ENCODE measurements at regions not wholly inside any gene's neighbourhood (a gene's known extent, or its start where the extent isn't known, plus 50 kb on each side); places are given as distances from the start of the nearest gene placed in this dataset.

DNA sequence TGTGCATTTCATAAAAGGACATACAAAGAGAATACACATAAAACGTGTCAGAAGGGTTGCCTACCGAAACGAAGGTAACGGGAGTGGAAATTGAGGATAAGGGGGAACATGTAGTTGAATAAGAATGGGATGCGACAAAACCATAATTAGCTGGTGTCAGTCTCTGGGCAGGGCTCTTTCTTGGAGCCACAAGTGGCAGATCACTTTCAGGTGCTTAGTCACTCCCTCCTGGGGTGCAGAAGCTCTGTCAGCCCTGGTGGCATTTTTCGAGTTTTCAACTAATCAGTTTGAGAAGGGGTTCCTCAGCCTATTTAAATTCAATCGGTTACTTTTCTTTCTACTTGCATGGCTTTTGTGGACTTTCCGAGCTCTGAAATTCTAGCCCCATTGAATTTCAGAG, 133.9 kb upstream of the IGSF21 start:
- Mint-ChIP-seq H3K36me3 (ENCODE audit: low read depth) (no peaks in the 10 kb centered on the region), H3K27ac (no peak overlapping the region), H3K4me3 (no peak overlapping the region), H3K9me3 (no peaks in the 10 kb centered on the region), H3K4me1 (ENCODE audit: low read depth) (no peaks in the 10 kb centered on the region), H3K27me3 (ENCODE audit: insufficient read depth) (peaks cover 3% of the 10 kb centered on the region)
- DNase-seq (ENCODE audit: low spot score): no peak
- intact Hi-C loops (cut with micrococcal nuclease): no loop called here

- no peak overlapping the region for H3K4me3 Mint-ChIP-seq
- H3K27me3 Mint-ChIP-seq (ENCODE audit: insufficient read depth): peaks cover 2% of the 10 kb centered on the region
- H3K4me1 Mint-ChIP-seq (ENCODE audit: low read depth): no peaks in the 10 kb centered on the region
- H3K36me3 Mint-ChIP-seq (ENCODE audit: low read depth): no peaks in the 10 kb centered on the region
- DNase-seq (ENCODE audit: low spot score): no peak
- intact Hi-C loops (cut with micrococcal nuclease): no loop called here
- no peaks in the 10 kb centered on the region for H3K9me3 Mint-ChIP-seq
- no peak overlapping the region for H3K27ac Mint-ChIP-seq
Observed at GRCh38 chr1:17976854-17977253, 130.7 kb upstream of the IGSF21 start.

DNA sequence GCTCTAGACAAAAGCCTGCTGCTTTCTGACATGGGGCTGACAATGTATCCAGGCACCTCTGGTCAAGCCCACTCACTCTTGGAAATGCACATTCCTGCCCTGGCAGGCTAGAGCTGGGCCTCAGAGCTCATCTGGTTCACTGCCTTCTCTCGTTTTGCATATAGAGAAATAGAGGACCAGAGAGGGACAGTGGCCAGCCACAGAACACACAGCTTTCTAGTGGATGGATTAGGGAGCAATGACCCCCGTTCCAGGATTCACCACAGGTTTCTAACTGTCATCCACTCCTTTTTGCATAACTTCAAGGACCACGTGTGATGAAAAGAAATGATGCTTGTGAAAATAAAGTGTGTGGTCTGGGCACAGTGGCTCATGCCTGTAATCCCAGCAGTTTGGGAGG, 129.6 kb upstream of the IGSF21 start:
- Mint-ChIP-seq H3K27me3 (ENCODE audit: insufficient read depth) (peaks cover 2% of the 10 kb centered on the region), H3K9me3 (no peaks in the 10 kb centered on the region), H3K4me3 (no peak overlapping the region), H3K27ac (no peak overlapping the region), H3K36me3 (ENCODE audit: low read depth) (no peaks in the 10 kb centered on the region), H3K4me1 (ENCODE audit: low read depth) (no peaks in the 10 kb centered on the region)
- intact Hi-C loops (cut with micrococcal nuclease): no loop called here
- DNase-seq (ENCODE audit: low spot score): no peak

DNA sequence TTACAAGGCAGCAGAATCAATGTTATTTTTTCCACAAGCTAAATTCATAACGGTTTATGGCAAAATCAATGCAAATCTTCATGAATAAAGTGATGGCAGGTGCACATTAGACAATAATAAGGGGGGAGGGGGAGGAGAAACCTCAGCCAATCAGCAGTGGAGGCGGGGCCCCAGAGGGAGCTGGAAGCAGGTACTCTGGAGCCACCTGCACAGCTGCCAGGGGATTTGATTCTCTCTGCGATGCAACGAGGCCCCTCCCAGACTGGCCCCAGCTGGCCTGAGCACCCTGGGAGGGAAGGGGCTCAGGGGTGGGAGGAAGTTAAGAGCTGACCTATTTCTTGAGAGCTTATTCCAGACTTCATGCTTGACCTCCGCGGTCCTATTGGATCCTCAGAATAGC, 127.8 kb upstream of the IGSF21 start:
- no peak overlapping the region for H3K4me3 Mint-ChIP-seq
- H3K9me3 Mint-ChIP-seq: no peaks in the 10 kb centered on the region
- H3K27me3 Mint-ChIP-seq (ENCODE audit: insufficient read depth): no peaks in the 10 kb centered on the region
- intact Hi-C loops (cut with micrococcal nuclease): no loop called here
- H3K36me3 Mint-ChIP-seq (ENCODE audit: low read depth): no peaks in the 10 kb centered on the region
- no peak for DNase-seq (ENCODE audit: low spot score)
- no peaks in the 10 kb centered on the region for H3K4me1 Mint-ChIP-seq (ENCODE audit: low read depth)
- H3K27ac Mint-ChIP-seq: no peak overlapping the region

DNA sequence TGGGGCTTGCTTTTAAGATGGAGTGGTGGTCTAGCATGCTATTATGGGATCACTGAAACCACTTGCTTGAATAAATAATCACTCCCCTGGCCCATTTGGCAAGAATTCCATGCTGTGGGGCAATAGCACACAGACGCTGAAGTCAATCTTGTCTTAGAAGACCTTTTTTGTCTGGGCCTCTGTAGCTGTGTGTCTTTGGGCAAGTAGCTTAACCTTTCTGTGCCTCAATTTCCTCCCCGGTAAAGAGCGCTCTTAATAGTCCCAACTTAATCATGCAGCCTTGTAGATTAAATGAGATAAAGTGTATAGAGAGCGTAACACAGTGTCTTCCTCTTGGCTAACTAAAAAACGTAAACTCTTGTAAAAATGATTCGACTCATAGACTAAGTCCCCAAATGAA, 125.4 kb upstream of the IGSF21 start:
- no peaks in the 10 kb centered on the region for H3K36me3 Mint-ChIP-seq (ENCODE audit: low read depth)
- H3K4me1 Mint-ChIP-seq (ENCODE audit: low read depth): no peaks in the 10 kb centered on the region
- intact Hi-C loops (cut with micrococcal nuclease): no loop called here
- H3K27me3 Mint-ChIP-seq (ENCODE audit: insufficient read depth): no peaks in the 10 kb centered on the region
- no peak for DNase-seq (ENCODE audit: low spot score)
- H3K9me3 Mint-ChIP-seq: no peaks in the 10 kb centered on the region
- no peak overlapping the region for H3K27ac Mint-ChIP-seq
- H3K4me3 Mint-ChIP-seq: no peak overlapping the region

DNA sequence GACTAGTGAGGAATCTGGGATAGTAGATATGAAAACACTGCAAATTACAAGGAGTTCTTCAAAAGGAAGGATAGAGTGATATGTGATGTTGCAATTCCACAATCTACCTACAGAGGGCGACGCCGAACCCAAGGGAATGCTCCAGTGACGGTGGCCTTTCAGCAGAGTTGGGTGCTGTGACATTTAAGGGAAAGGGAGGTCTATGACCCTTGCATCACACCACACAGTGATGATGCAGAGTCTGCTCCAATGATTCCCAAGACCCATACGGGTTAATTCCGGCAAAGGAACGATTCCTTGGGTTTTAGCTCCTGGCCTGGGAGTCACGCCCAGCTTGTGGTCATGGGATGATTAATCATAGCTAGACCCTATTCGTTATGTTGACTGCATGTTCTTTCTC, 123.0 kb upstream of the IGSF21 start:
- H3K36me3 Mint-ChIP-seq (ENCODE audit: low read depth): no peaks in the 10 kb centered on the region
- H3K9me3 Mint-ChIP-seq: no peaks in the 10 kb centered on the region
- no peak overlapping the region for H3K27ac Mint-ChIP-seq
- DNase-seq (ENCODE audit: low spot score): no peak
- intact Hi-C loops (cut with micrococcal nuclease): loop anchor here (2.0 kb wide), 1 partner anchor 116 kb away; no protein-coding TSS in a partner anchor
- H3K4me3 Mint-ChIP-seq: no peak overlapping the region
- no peaks in the 10 kb centered on the region for H3K27me3 Mint-ChIP-seq (ENCODE audit: insufficient read depth)
- H3K4me1 Mint-ChIP-seq (ENCODE audit: low read depth): no peaks in the 10 kb centered on the region

- Mint-ChIP-seq H3K27me3 (ENCODE audit: insufficient read depth) (no peaks in the 10 kb centered on the region), H3K4me1 (ENCODE audit: low read depth) (no peaks in the 10 kb centered on the region), H3K4me3 (no peak overlapping the region), H3K27ac (no peak overlapping the region), H3K36me3 (ENCODE audit: low read depth) (no peaks in the 10 kb centered on the region), H3K9me3 (no peaks in the 10 kb centered on the region)
- DNase-seq (ENCODE audit: low spot score): no peak
- intact Hi-C loops (cut with micrococcal nuclease): no loop called here
Observed at GRCh38 chr1:17986156-17986555, 121.4 kb upstream of the IGSF21 start.

GRCh38 chr1:17990401-17990800, 117.2 kb upstream of the IGSF21 start:
- no peak overlapping the region for H3K27ac Mint-ChIP-seq
- intact Hi-C loops (cut with micrococcal nuclease): no loop called here
- no peaks in the 10 kb centered on the region for H3K27me3 Mint-ChIP-seq (ENCODE audit: insufficient read depth)
- H3K4me1 Mint-ChIP-seq (ENCODE audit: low read depth): no peaks in the 10 kb centered on the region
- DNase-seq (ENCODE audit: low spot score): no peak
- H3K9me3 Mint-ChIP-seq: no peaks in the 10 kb centered on the region
- H3K4me3 Mint-ChIP-seq: no peak overlapping the region
- H3K36me3 Mint-ChIP-seq (ENCODE audit: low read depth): no peaks in the 10 kb centered on the region

DNA sequence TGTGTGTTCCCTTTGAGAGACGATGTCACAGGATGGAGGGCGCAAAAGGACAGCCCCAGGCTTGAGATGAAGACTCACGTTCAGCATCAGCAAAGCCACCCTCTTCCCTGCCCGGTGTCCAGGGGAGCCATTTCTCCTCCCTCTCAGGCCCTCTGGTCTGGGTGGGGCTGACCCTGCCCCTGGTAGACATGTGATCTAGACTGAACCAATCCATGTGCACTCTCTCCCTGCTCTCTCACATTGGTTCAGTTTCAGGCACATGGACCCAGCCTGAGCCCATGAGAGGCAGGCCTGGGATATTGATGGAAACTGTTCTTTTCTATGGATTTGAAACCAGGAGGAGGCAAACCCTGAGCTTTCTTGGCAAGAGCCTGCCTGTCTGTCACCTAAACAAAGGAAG, 115.6 kb upstream of the IGSF21 start:
- H3K27ac Mint-ChIP-seq: no peak overlapping the region

GRCh38 chr1:17992800-17993199, 114.8 kb upstream of the IGSF21 start:
- intact Hi-C loops (cut with micrococcal nuclease): no loop called here
- H3K4me3 Mint-ChIP-seq: no peak overlapping the region
- no peak for DNase-seq (ENCODE audit: low spot score)
- no peaks in the 10 kb centered on the region for H3K9me3 Mint-ChIP-seq
- H3K27me3 Mint-ChIP-seq (ENCODE audit: insufficient read depth): no peaks in the 10 kb centered on the region
- no peaks in the 10 kb centered on the region for H3K4me1 Mint-ChIP-seq (ENCODE audit: low read depth)
- H3K27ac Mint-ChIP-seq: no peak overlapping the region
- H3K36me3 Mint-ChIP-seq (ENCODE audit: low read depth): no peaks in the 10 kb centered on the region

More for the DNA sequence above, 115.6 kb upstream of the IGSF21 start:
- Mint-ChIP-seq H3K36me3 (ENCODE audit: low read depth) (no peaks in the 10 kb centered on the region), H3K4me3 (no peak overlapping the region), H3K9me3 (no peaks in the 10 kb centered on the region), H3K27me3 (ENCODE audit: insufficient read depth) (no peaks in the 10 kb centered on the region), H3K4me1 (ENCODE audit: low read depth) (no peaks in the 10 kb centered on the region)
- no peak for DNase-seq (ENCODE audit: low spot score)
- intact Hi-C loops (cut with micrococcal nuclease): no loop called here

- H3K4me3 Mint-ChIP-seq: no peak overlapping the region
- H3K9me3 Mint-ChIP-seq: no peaks in the 10 kb centered on the region
- no peak for DNase-seq (ENCODE audit: low spot score)
- no peaks in the 10 kb centered on the region for H3K27me3 Mint-ChIP-seq (ENCODE audit: insufficient read depth)
- no peaks in the 10 kb centered on the region for H3K36me3 Mint-ChIP-seq (ENCODE audit: low read depth)
- intact Hi-C loops (cut with micrococcal nuclease): no loop called here
- H3K4me1 Mint-ChIP-seq (ENCODE audit: low read depth): no peaks in the 10 kb centered on the region
- H3K27ac Mint-ChIP-seq: no peak overlapping the region
Observed at GRCh38 chr1:17994046-17994445, 113.6 kb upstream of the IGSF21 start.

DNA sequence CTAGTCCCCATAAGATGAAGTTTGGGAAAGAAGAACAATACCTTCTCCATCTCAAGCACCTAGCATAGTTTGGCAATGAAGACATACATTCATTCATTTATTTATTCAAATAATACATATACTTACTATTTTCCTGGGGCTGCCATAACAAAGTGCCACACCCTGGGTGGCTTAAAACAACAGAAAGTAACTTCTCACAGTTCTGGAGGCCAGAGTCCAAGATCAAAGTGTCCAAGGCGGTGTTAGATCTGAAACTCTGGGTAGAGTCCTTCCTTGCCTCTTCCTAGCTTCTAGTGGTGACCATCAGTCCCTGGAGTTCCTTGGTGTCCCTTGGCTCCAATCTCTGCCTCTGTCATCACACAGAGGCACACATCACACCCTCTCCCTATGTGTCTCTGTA, 112.1 kb upstream of the IGSF21 start:
- H3K27ac Mint-ChIP-seq: no peak overlapping the region
- H3K27me3 Mint-ChIP-seq (ENCODE audit: insufficient read depth): no peaks in the 10 kb centered on the region
- H3K9me3 Mint-ChIP-seq: no peaks in the 10 kb centered on the region
- H3K36me3 Mint-ChIP-seq (ENCODE audit: low read depth): no peaks in the 10 kb centered on the region
- no peak overlapping the region for H3K4me3 Mint-ChIP-seq
- intact Hi-C loops (cut with micrococcal nuclease): no loop called here
- H3K4me1 Mint-ChIP-seq (ENCODE audit: low read depth): no peaks in the 10 kb centered on the region
- DNase-seq (ENCODE audit: low spot score): no peak

DNA sequence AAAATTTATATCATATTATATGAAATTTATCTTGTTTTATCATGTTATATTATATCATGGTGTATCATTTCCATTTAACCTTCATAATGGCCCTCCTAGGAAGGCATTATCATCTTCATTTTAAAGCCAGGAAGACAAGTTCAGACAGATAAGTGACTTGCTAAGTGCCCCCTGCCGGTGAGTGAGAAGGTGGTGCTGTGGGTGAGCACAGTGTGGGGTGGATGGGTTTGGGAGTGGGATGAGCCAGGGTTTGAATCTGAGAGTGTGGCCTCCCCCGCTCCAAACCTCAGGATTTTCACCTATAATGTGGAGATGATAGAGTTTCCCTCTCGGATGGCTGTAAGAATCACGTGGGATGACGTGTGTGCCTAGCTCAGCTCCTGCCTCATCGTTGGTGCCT, 108.7 kb upstream of the IGSF21 start:
- intact Hi-C loops (cut with micrococcal nuclease): no loop called here
- no peaks in the 10 kb centered on the region for H3K9me3 Mint-ChIP-seq
- H3K4me3 Mint-ChIP-seq: no peak overlapping the region
- H3K4me1 Mint-ChIP-seq (ENCODE audit: low read depth): no peaks in the 10 kb centered on the region
- no peaks in the 10 kb centered on the region for H3K36me3 Mint-ChIP-seq (ENCODE audit: low read depth)
- DNase-seq (ENCODE audit: low spot score): no peak
- H3K27me3 Mint-ChIP-seq (ENCODE audit: insufficient read depth): peaks cover 2% of the 10 kb centered on the region
- H3K27ac Mint-ChIP-seq: no peak overlapping the region

GRCh38 chr1:17999884-18000283, 107.7 kb upstream of the IGSF21 start:
- Mint-ChIP-seq H3K4me3 (no peak overlapping the region), H3K36me3 (ENCODE audit: low read depth) (no peaks in the 10 kb centered on the region), H3K27me3 (ENCODE audit: insufficient read depth) (peaks cover 2% of the 10 kb centered on the region), H3K9me3 (no peaks in the 10 kb centered on the region), H3K4me1 (ENCODE audit: low read depth) (no peaks in the 10 kb centered on the region), H3K27ac (no peak overlapping the region)
- intact Hi-C loops (cut with micrococcal nuclease): no loop called here
- DNase-seq (ENCODE audit: low spot score): no peak
